ENCODE measurements at regions not wholly inside any gene's neighbourhood (a gene's known extent, or its start where the extent isn't known, plus 50 kb on each side); places are given as distances from the start of the nearest gene placed in this dataset.

GRCh38 chr11:92552942-92553341, 328.3 kb downstream of the FAT3 start:
- CTCF ChIA-PET = no interaction called here
- no peak for TF ChIP-seq CTCF (IDR thresholded peaks at IDR 0.05; ENCODE audit: control extremely low read depth, extremely low read depth, low read depth, missing control alignments)
- no peak for DNase-seq (ENCODE audit: extremely low spot score)
- POLR2A ChIA-PET = no interaction called here

- ChIA-PET POLR2A (no interaction called here), CTCF (interaction anchor here (1.1 kb wide), 1 partner anchor 18 kb away, joined by 3 read pairs; no protein-coding TSS in a partner anchor)
- DNase-seq (ENCODE audit: extremely low spot score) = no peak
- TF ChIP-seq CTCF (IDR thresholded peaks at IDR 0.05; ENCODE audit: control extremely low read depth, extremely low read depth, low read depth, missing control alignments) = no peak
These were observed 330.1 kb downstream of the FAT3 start for GRCh38 chr11:92554688-92555087.

DNA sequence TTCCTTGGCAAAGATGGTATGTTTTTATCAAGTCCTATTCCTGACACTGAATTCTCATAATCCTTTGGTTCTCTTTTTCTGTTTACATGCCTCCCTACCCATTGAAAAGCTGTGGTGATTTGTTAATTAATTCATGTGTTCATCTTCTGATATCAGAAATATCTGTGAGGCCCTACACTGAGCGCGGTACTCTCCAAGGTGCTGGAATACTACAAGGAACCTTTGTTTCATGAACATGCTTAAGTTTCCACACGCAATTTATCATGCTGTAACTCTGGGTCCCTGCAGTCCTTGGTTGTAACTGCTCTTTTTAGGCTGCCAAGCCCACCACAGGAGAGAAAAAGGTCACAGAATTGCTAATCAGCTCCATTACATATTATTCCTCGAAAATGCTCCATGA, 331.8 kb downstream of the FAT3 start:
- no peak for TF ChIP-seq CTCF (IDR thresholded peaks at IDR 0.05; ENCODE audit: control extremely low read depth, extremely low read depth, low read depth, missing control alignments)
- no peak for DNase-seq (ENCODE audit: extremely low spot score)
- POLR2A ChIA-PET = no interaction called here
- CTCF ChIA-PET = no interaction called here

- TF ChIP-seq CTCF (IDR thresholded peaks at IDR 0.05; ENCODE audit: control extremely low read depth, extremely low read depth, low read depth, missing control alignments) = no peak
- ChIA-PET POLR2A (no interaction called here), CTCF (interaction anchor here (1.4 kb wide), 1 partner anchor 26 kb away, joined by 3 read pairs; no protein-coding TSS in a partner anchor)
- DNase-seq (ENCODE audit: extremely low spot score) = no peak
These were observed 333.3 kb downstream of the FAT3 start for GRCh38 chr11:92557879-92558278.

- no peak for TF ChIP-seq CTCF (IDR thresholded peaks at IDR 0.05; ENCODE audit: control extremely low read depth, extremely low read depth, low read depth, missing control alignments)
- ChIA-PET CTCF (interaction anchor here (1.4 kb wide), 1 partner anchor 26 kb away, joined by 3 read pairs; no protein-coding TSS in a partner anchor), POLR2A (no interaction called here)
- DNase-seq (ENCODE audit: extremely low spot score) = no peak
These were observed 333.7 kb downstream of the FAT3 start for GRCh38 chr11:92558323-92558722.

- CTCF ChIA-PET = no interaction called here
- POLR2A ChIA-PET = no interaction called here
- DNase-seq (ENCODE audit: extremely low spot score) = no peak
- TF ChIP-seq CTCF (IDR thresholded peaks at IDR 0.05; ENCODE audit: control extremely low read depth, extremely low read depth, low read depth, missing control alignments) = no peak
These were observed 345.1 kb downstream of the FAT3 start for GRCh38 chr11:92569726-92570125.

DNA sequence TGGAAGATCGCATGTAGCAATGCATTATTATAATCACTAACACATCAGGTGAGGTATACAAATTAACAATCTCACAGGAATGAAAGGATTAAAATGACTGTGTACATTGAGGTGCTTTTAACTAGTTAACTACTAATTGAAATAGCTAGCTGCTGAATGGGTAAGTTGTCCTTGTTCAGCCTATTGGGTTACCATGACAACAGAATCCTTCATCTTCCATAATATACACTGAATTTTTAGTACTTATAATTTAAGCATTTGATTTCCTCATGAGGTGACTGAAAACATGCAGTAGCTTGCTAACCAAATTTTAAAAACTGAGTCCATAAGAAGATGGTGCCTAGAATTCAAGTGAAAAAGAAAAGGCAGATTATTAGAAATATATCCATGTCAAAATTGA, 347.9 kb downstream of the FAT3 start:
- ChIA-PET CTCF (interaction anchor here (1.3 kb wide), 1 partner anchor 12 kb away, joined by 3 read pairs; no protein-coding TSS in a partner anchor), POLR2A (no interaction called here)
- no peak for DNase-seq (ENCODE audit: extremely low spot score)
- no peak for TF ChIP-seq CTCF (IDR thresholded peaks at IDR 0.05; ENCODE audit: control extremely low read depth, extremely low read depth, low read depth, missing control alignments)
